B cell (primary cell): ENCODE measurements at regions not wholly inside any gene's neighbourhood (a gene's known extent, or its start where the extent isn't known, plus 50 kb on each side); places are given as distances from the start of the nearest gene placed in this dataset.

Experiments
- ATAC-seq: fragments of 200-7000 bp; cut with Tn5 transposase; one replicate; pipeline ENCODE4 v1.10.0; 2021; ENCODE audit warnings: low read depth, mild to moderate bottlenecking, moderate number of reproducible peaks, moderate library complexity
- CTCF ChIA-PET: fragments of 350-600 bp; sonication (Branson Sonifier 250); formaldehyde crosslinking; loops from one replicate; lab custom pipeline; 2021; ENCODE audit warnings: antibody characterized with exemption, inconsistent platforms; lab: Charles Lee
- POLR2A ChIA-PET: fragments of 350-600 bp; sonication (Branson Sonifier 250); formaldehyde crosslinking; loops from one replicate; lab custom pipeline; 2021; ENCODE audit warnings: antibody characterized with exemption; lab: Charles Lee
- DNase-seq: peaks from one replicate; pipeline ENCODE4 v3.0.0; 2013
- H2AFZ ChIP-seq: 2 replicates; pipeline ENCODE4 v1.6.1; 2012; ENCODE audit warnings: mild to moderate bottlenecking, low read depth, low read length; ENCODE audit not compliant: insufficient read depth, poor library complexity, severe bottlenecking
- H3K27ac ChIP-seq, 2 donors: 1 replicate in 1 of 2; 2 replicates in 1 of 2; pipeline ENCODE4 v1.5.1; 2012 to 2013; ENCODE audit warnings: low read length in 2 of 2, mild to moderate bottlenecking in 2 of 2, moderate library complexity in 1 of 2
- H3K27me3 ChIP-seq, 4 experiments: fragments of 200-600 bp in 1 of 4; sonication (generic) in 1 of 4; replicated peaks in 1 of 4; 1 replicate in 2 of 4; 2 replicates in 2 of 4; pipeline versions ENCODE4 v1.6.1 to v1.7.0; 2013 to 2016; ENCODE audit warnings: low read length in 3 of 4, mild to moderate bottlenecking in 2 of 4, mixed read lengths in 1 of 4, moderate library complexity in 1 of 4; ENCODE audit not compliant: insufficient read depth in 4 of 4, control insufficient read depth in 3 of 4; ENCODE audit errors: control extremely low read depth in 1 of 4
- H3K36me3 ChIP-seq, 2 experiments: replicated peaks in 1 of 2; 1 replicate in 1 of 2; 2 replicates in 1 of 2; pipeline versions ENCODE4 v1.6.1 to v1.7.1; 2013; ENCODE audit warnings: low read length in 1 of 2; ENCODE audit not compliant: insufficient read depth in 2 of 2, control insufficient read depth in 1 of 2; ENCODE audit errors: control extremely low read depth in 1 of 2, extremely low read depth in 1 of 2
- H3K4me1 ChIP-seq, 2 donors: fragments of 200-600 bp in 1 of 2; sonication (generic) in 1 of 2; 1 replicate in 1 of 2; 2 replicates in 1 of 2; pipeline versions ENCODE4 v1.5.1 to v1.6.1; 2013 to 2017; ENCODE audit warnings: low read length in 2 of 2; ENCODE audit not compliant: control insufficient read depth in 2 of 2, insufficient read depth in 2 of 2
- H3K4me2 ChIP-seq: replicated peaks from 2 replicates; pipeline ENCODE3; 2012; ENCODE audit warnings: mild to moderate bottlenecking, low read depth, low read length; ENCODE audit not compliant: poor library complexity, severe bottlenecking
- H3K4me3 ChIP-seq, 5 experiments: fragments of 200-600 bp in 1 of 5; sonication (generic) in 1 of 5; 1 replicate in 3 of 5; 2 replicates in 2 of 5; pipeline versions ENCODE4 v1.5.1 to v1.7.0; 2011 to 2016; ENCODE audit warnings: low read length in 4 of 5, mild to moderate bottlenecking in 4 of 5, low read depth in 2 of 5, control low read depth in 1 of 5, moderate library complexity in 1 of 5; ENCODE audit not compliant: insufficient read depth in 1 of 5; ENCODE audit errors: control extremely low read depth in 1 of 5, extremely low read depth in 1 of 5
- H3K79me2 ChIP-seq: fragments of 200-600 bp; sonication (generic); one replicate; pipeline ENCODE4 v1.6.0; 2016; ENCODE audit warnings: low read length; ENCODE audit not compliant: control insufficient read depth, insufficient read depth
- H3K9ac ChIP-seq: fragments of 200-600 bp; sonication (generic); 2 replicates; pipeline ENCODE4 v1.6.1; 2017; ENCODE audit warnings: mild to moderate bottlenecking, low read length, moderate library complexity
- H3K9me3 ChIP-seq, 3 donors: one replicate each; pipeline versions ENCODE4 v1.6.1 to v1.7.1; 2013; ENCODE audit warnings: low read length in 2 of 3; ENCODE audit not compliant: control insufficient read depth in 2 of 3, insufficient read depth in 1 of 3; ENCODE audit errors: control extremely low read depth in 1 of 3
- H4K20me1 ChIP-seq: 2 replicates; pipeline ENCODE4 v1.6.0; 2012; ENCODE audit warnings: mild to moderate bottlenecking, low read length; ENCODE audit not compliant: insufficient read depth, control insufficient read depth, poor library complexity, severe bottlenecking
- H3K27ac Mint-ChIP-seq: one replicate; pipeline ENCODE4 v1.8.0; 2021; ENCODE audit warnings: mixed read lengths
- H3K27me3 Mint-ChIP-seq: one replicate; pipeline ENCODE4 v1.8.0; 2021; ENCODE audit warnings: mixed read lengths
- H3K4me1 Mint-ChIP-seq: one replicate; pipeline ENCODE4 v1.8.0; 2021; ENCODE audit warnings: mixed read lengths
- H3K4me3 Mint-ChIP-seq: one replicate; pipeline ENCODE4 v1.8.0; 2021; ENCODE audit warnings: mixed read lengths
- H3K9me3 Mint-ChIP-seq: one replicate; pipeline ENCODE4 v1.8.0; 2022; ENCODE audit warnings: mixed read lengths; ENCODE audit not compliant: insufficient read depth
- CTCF ChIP-seq: fragments of 200-600 bp; IDR thresholded peaks from one replicate; pipeline ENCODE4 v1.8.0; 2022; ENCODE audit warnings: antibody characterized with exemption, mild to moderate bottlenecking
- EZH2 ChIP-seq: IDR thresholded peaks from 2 replicates; pipeline ENCODE4 v1.6.1; 2012; ENCODE audit warnings: borderline replicate concordance, low read depth, mild to moderate bottlenecking, moderate library complexity, low read length; ENCODE audit not compliant: insufficient read depth, poor library complexity, severe bottlenecking
- WGBS: methylation state at CpG from one replicate; pipeline ENCODE4 v1.1.5; 2013; ENCODE audit warnings: missing lambda C conversion rate; ENCODE audit not compliant: insufficient coverage; 5-methylcytosine and 5-hydroxymethylcytosine counted together
- intact Hi-C: fragments of 100-400 bp; cut with micrococcal nuclease; formaldehyde crosslinking; loops from one replicate; pipeline ENCODE4 v1.10.0; 2022

- Histone ChIP-seq H3K79me2 (no peaks in the 10 kb centered on the region), H4K20me1 (no peaks in the 10 kb centered on the region), H3K27ac (no peak overlapping the region), H3K4me2 (no peak overlapping the region), H3K36me3 (no peaks in the 10 kb centered on the region), H3K4me3 (no peak overlapping the region), H2AFZ (no peak overlapping the region), H3K9ac (no peak overlapping the region), H3K9me3 (no peaks in the 10 kb centered on the region), H3K4me1 (no peaks in the 10 kb centered on the region), H3K27me3 (no peaks in the 10 kb centered on the region)
- POLR2A ChIA-PET, result no interaction called here
- H3K4me3 Mint-ChIP-seq, result no peak overlapping the region
- H3K27ac Mint-ChIP-seq, result no peak overlapping the region
- peaks cover 4% of the 10 kb centered on the region for H3K27me3 Mint-ChIP-seq
- TF ChIP-seq CTCF (no peak), EZH2 (no peak)
- CTCF ChIA-PET, result no interaction called here
- no peak for ATAC-seq
- no peaks in the 10 kb centered on the region for H3K9me3 Mint-ChIP-seq
- WGBS, result 100% methylated on average over 1 of the region's 1 CpG
- intact Hi-C loops, result no loop called here
- H3K4me1 Mint-ChIP-seq, result no peaks in the 10 kb centered on the region
- no peak for DNase-seq
These were observed 821.2 kb downstream of the RPA4 start for GRCh38 chrX:97704881-97705280.

DNA sequence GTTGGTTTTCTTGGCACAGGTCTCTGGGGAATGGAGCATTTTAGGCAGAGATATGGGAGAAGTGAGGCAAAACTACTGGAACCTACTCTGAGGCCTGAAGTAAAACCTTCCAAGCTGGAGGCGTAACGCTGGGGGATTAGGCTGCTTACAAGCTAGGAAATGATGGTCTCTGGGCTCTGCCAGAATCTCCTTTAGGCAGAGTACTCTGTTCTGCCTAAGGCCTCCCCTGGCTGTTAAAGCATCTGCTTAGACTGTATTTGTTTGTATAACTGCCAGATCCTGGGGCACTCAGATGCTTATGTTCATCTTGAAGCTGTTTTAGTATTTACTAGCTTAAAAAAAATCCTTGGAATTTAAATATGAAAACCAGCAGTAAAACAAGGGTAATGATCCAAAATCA, 822.2 kb downstream of the RPA4 start:
- Histone ChIP-seq H3K9me3 (no peaks in the 10 kb centered on the region), H3K4me1 (no peaks in the 10 kb centered on the region), H3K9ac (no peak overlapping the region), H4K20me1 (no peaks in the 10 kb centered on the region), H3K27ac (no peak overlapping the region), H3K36me3 (no peaks in the 10 kb centered on the region), H3K27me3 (no peaks in the 10 kb centered on the region), H3K79me2 (no peaks in the 10 kb centered on the region), H2AFZ (no peak overlapping the region), H3K4me3 (no peak overlapping the region), H3K4me2 (no peak overlapping the region)
- H3K4me3 Mint-ChIP-seq, result no peak overlapping the region
- ATAC-seq, result no peak
- H3K4me1 Mint-ChIP-seq, result no peaks in the 10 kb centered on the region
- CTCF ChIA-PET, result no interaction called here
- H3K27ac Mint-ChIP-seq, result no peak overlapping the region
- DNase-seq, result no peak
- no peaks in the 10 kb centered on the region for H3K27me3 Mint-ChIP-seq
- H3K9me3 Mint-ChIP-seq, result no peaks in the 10 kb centered on the region
- WGBS, result no CpG with 5 or more reads among the region's 2 CpGs
- TF ChIP-seq CTCF, result no peak
- no peak for TF ChIP-seq EZH2
- POLR2A ChIA-PET, result no interaction called here
- intact Hi-C loops, result no loop called here
